SK-N-SH (cell line): ENCODE measurements at regions not wholly inside any gene's neighbourhood (a gene's known extent, or its start where the extent isn't known, plus 50 kb on each side); places are given as distances from the start of the nearest gene placed in this dataset.

Source experiments
- CTCF ChIP-seq: fragments of 200-600 bp; sonication (generic); IDR thresholded peaks from 2 replicates; pipeline ENCODE4 v1.6.1; 2017; ENCODE audit warnings: antibody characterized with exemption, mild to moderate bottlenecking, moderate library complexity
- IRF3 ChIP-seq: fragments of 150-350 bp; IDR thresholded peaks from 2 replicates; pipeline ENCODE4 v1.6.1; 2016; ENCODE audit warnings: mild to moderate bottlenecking, low read depth, low read length
- POLR2AphosphoS5 ChIP-seq: IDR thresholded peaks from 2 replicates; pipeline ENCODE4 v1.6.1; 2012; ENCODE audit warnings: low read depth, low read length
- REST ChIP-seq: IDR thresholded peaks from 2 replicates; pipeline ENCODE4 v1.6.1; 2012; ENCODE audit warnings: mild to moderate bottlenecking, low read depth, low read length, moderate library complexity

GRCh38 chr5:138663009-138663408, 87.8 kb upstream of the HSPA9 start:
- TF ChIP-seq POLR2AphosphoS5, result no peak
- no peak for TF ChIP-seq REST
- no peak for TF ChIP-seq IRF3
- TF ChIP-seq CTCF, result no peak
